MCF 10A (cell line): ENCODE measurements at regions not wholly inside any gene's neighbourhood (a gene's known extent, or its start where the extent isn't known, plus 50 kb on each side); places are given as distances from the start of the nearest gene placed in this dataset.

Experiments used
- BruUV-seq: library from RNA; stranded (reverse); fragments of 400-500 nt; replicated peaks from 2 replicates; lab custom pipeline; 2021; lab: Mats Ljungman, UMichigan
- CTCF ChIA-PET: fragments of 300-600 bp; sonication (Branson Sonifier 250); formaldehyde crosslinking; extraction: SDS; loops from one replicate; lab custom pipeline; 2021; ENCODE audit warnings: antibody characterized with exemption, inconsistent platforms; lab: Yijun Ruan, JAX
- POLR2A ChIA-PET: fragments of 300-600, 350-650 bp; sonication (Branson Sonifier 250); formaldehyde crosslinking; extraction: SDS; loops from one replicate; lab custom pipeline; 2020; ENCODE audit warnings: antibody characterized with exemption, inconsistent platforms; lab: Yijun Ruan, JAX
- DNase-seq: peaks from one replicate; pipeline ENCODE4 v3.0.0-alpha.2; 2018; ENCODE audit not compliant: unreplicated experiment
- H3K27ac Mint-ChIP-seq: one replicate; pipeline ENCODE4 v1.8.0; 2022; ENCODE audit warnings: mild to moderate bottlenecking, low read depth, mixed read lengths; ENCODE audit not compliant: unreplicated experiment
- H3K27me3 Mint-ChIP-seq: one replicate; pipeline ENCODE4 v1.8.0; 2022; ENCODE audit warnings: mixed read lengths; ENCODE audit not compliant: insufficient read depth, unreplicated experiment
- H3K36me3 Mint-ChIP-seq: one replicate; pipeline ENCODE4 v1.8.0; 2022; ENCODE audit warnings: mild to moderate bottlenecking, moderate library complexity, mixed read lengths; ENCODE audit not compliant: insufficient read depth, unreplicated experiment
- H3K4me1 Mint-ChIP-seq: one replicate; pipeline ENCODE4 v1.8.0; 2022; ENCODE audit warnings: mixed read lengths; ENCODE audit not compliant: insufficient read depth, unreplicated experiment
- H3K4me3 Mint-ChIP-seq: one replicate; pipeline ENCODE4 v1.8.0; 2022; ENCODE audit warnings: mild to moderate bottlenecking, moderate library complexity, mixed read lengths; ENCODE audit not compliant: unreplicated experiment
- H3K9me3 Mint-ChIP-seq: one replicate; pipeline ENCODE4 v1.8.0; 2022; ENCODE audit warnings: mixed read lengths; ENCODE audit not compliant: unreplicated experiment
- CTCF ChIP-seq: fragments of 200-600 bp; IDR thresholded peaks from one replicate; pipeline ENCODE4 v1.8.0; 2022; ENCODE audit warnings: antibody characterized with exemption, mild to moderate bottlenecking; ENCODE audit not compliant: unreplicated experiment
- intact Hi-C: fragments of 100-400 bp; cut with micrococcal nuclease; formaldehyde crosslinking; loops from 2 replicates; pipeline ENCODE4 v1.14.1; 2022

DNA sequence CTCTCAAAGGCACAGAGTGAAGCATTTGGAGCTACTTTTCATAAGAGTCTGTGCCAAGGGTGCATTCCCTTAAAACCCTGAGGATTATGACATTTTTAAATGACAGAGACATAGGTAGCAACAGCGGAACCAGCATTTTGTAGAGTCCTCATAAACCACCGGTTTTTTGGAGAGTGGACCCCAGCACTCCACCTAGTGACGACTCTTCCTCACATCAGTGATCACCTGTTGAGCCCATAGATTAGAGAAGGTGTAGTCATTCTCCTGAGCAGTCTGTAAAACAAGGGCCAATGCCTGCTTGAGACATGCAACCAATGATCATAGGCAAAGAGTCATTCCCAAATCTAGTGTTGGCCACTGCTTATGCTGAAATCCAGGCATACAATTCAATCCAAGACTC is 399.1 kb downstream of the GXYLT1 start:
- ChIA-PET POLR2A (no interaction called here), CTCF (no interaction called here)
- no TSS peak for BruUV-seq
- H3K27ac Mint-ChIP-seq = no peak overlapping the region
- no peak for TF ChIP-seq CTCF
- intact Hi-C loops = no loop called here
- H3K9me3 Mint-ChIP-seq = no peaks in the 10 kb centered on the region
- no peak for DNase-seq
- no peaks in the 10 kb centered on the region for H3K36me3 Mint-ChIP-seq
- no peak overlapping the region for H3K4me3 Mint-ChIP-seq
- no peaks in the 10 kb centered on the region for H3K27me3 Mint-ChIP-seq
- H3K4me1 Mint-ChIP-seq = no peaks in the 10 kb centered on the region

DNA sequence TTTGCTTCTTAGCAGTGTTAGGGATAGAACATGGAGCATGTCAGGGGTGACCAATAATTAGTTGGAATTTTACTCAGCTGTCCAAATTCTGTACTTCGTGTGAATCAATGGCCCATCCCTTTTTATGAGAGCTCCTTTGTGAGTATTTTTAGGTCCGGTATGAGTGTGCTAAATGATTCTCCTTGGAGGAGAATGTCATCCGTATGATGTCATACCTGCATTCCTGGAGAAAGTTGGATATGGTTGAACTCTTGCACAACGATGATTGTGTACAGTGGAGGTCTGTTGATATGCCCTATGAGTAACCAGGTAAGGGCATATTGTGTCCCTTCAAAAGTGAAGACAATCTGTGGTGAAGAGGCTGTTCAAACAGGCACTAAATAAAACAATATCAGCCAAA is 400.8 kb downstream of the GXYLT1 start:
- CTCF ChIA-PET = no interaction called here
- peak; percentile 64 for DNase-seq
- H3K4me1 Mint-ChIP-seq = no peaks in the 10 kb centered on the region

DNA sequence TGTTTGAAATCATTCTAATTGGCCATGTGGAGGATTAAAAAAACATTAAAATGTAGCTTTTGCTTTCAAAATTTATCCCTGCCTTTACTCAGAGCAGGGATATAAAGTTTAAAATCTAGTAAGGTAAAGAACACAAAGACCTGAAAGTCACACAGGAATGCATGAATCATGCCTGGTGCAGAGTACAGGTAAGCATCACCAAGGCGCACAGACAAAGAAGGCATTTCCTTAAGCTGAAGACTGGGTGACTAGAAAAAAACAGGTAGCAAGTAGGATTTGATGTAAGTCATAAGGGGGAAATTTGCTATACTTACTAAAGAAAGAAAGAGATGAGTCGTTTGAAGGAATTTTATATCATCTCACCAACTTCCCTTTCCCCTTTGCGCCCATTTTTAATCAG is 405.6 kb downstream of the GXYLT1 start:
- H3K9me3 Mint-ChIP-seq = no peaks in the 10 kb centered on the region
- no peak overlapping the region for H3K27ac Mint-ChIP-seq
- no peaks in the 10 kb centered on the region for H3K36me3 Mint-ChIP-seq
- H3K27me3 Mint-ChIP-seq = no peaks in the 10 kb centered on the region
- ChIA-PET POLR2A (no interaction called here), CTCF (no interaction called here)
- no peak for DNase-seq
- H3K4me1 Mint-ChIP-seq = no peaks in the 10 kb centered on the region
- TF ChIP-seq CTCF = no peak
- intact Hi-C loops = no loop called here
- BruUV-seq = no TSS peak
- H3K4me3 Mint-ChIP-seq = no peak overlapping the region

More for the DNA sequence above, 400.8 kb downstream of the GXYLT1 start:
- H3K36me3 Mint-ChIP-seq = no peaks in the 10 kb centered on the region
- H3K9me3 Mint-ChIP-seq = no peaks in the 10 kb centered on the region
- POLR2A ChIA-PET = no interaction called here
- no TSS peak for BruUV-seq
- no peak overlapping the region for H3K27ac Mint-ChIP-seq
- no peak overlapping the region for H3K4me3 Mint-ChIP-seq
- intact Hi-C loops = no loop called here
- H3K27me3 Mint-ChIP-seq = no peaks in the 10 kb centered on the region
- TF ChIP-seq CTCF = no peak

DNA sequence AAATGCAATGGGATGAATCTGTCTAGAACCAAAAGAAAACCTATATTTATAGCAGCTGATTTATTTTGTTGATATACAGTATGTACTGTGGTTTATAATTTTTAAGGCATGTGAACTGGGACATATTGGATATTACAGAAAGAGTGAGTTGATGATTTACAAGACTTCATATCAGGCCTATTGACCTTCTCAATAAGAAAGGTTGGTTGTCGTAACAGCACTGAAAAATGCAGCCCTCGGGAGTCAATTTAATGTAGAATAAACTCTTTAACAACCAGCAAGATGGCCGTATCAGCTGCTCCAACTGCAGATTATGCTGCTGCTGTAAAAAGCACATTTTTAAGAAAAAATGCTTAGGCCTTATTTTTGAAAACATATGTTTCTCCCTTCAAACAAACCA is 407.3 kb downstream of the GXYLT1 start:
- DNase-seq = no peak
- TF ChIP-seq CTCF = no peak
- H3K4me1 Mint-ChIP-seq = no peaks in the 10 kb centered on the region
- H3K9me3 Mint-ChIP-seq = no peaks in the 10 kb centered on the region
- CTCF ChIA-PET = no interaction called here
- POLR2A ChIA-PET = interaction anchor here (0.5 kb wide), 1 partner anchor 291 kb away, joined by 3 read pairs; no protein-coding TSS in a partner anchor
- H3K36me3 Mint-ChIP-seq = no peaks in the 10 kb centered on the region
- H3K27ac Mint-ChIP-seq = no peak overlapping the region
- intact Hi-C loops = no loop called here
- BruUV-seq = no TSS peak
- no peaks in the 10 kb centered on the region for H3K27me3 Mint-ChIP-seq
- no peak overlapping the region for H3K4me3 Mint-ChIP-seq
